ENCODE measurements at regions not wholly inside any gene's neighbourhood (a gene's known extent, or its start where the extent isn't known, plus 50 kb on each side); places are given as distances from the start of the nearest gene placed in this dataset.
"Not testable (repeated sequence)": the region's sequence is repeated elsewhere in the genome, so short reads cannot be mapped to it uniquely, and the experiment has no call there.

DNA sequence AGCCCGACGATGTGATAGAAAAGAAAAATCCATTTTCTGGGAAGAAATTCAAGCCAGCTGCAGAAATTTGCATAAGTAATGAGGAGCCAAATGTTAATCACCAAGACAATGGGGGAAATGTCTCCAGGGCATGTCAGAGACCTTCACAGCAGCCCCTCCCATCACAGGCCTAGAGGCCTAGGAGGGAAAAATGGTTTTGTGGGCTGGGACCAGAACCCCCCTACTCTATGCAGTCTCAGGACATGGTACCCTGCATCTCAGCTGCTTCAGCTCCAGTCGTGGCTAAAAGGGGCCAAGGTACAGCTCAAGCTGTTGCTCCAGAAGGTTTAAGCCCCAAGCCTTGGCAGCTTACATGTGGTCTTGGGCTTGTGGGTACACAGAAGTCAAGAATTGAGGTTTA, 155.5 kb upstream of the FOXQ1 start:
- not testable (repeated sequence) for DNase-seq (ENCODE audit: low spot score)

- no peak for DNase-seq (ENCODE audit: low spot score)
Measured at GRCh38 chr6:1153696-1154245, 158.1 kb upstream of the FOXQ1 start.

- DNase-seq (ENCODE audit: low spot score): no peak
Measured at GRCh38 chr6:1146500-1146899, 165.4 kb upstream of the FOXQ1 start.

GRCh38 chr6:1145768-1146218, 166.1 kb upstream of the FOXQ1 start:
- DNase-seq (ENCODE audit: low spot score): no peak

DNA sequence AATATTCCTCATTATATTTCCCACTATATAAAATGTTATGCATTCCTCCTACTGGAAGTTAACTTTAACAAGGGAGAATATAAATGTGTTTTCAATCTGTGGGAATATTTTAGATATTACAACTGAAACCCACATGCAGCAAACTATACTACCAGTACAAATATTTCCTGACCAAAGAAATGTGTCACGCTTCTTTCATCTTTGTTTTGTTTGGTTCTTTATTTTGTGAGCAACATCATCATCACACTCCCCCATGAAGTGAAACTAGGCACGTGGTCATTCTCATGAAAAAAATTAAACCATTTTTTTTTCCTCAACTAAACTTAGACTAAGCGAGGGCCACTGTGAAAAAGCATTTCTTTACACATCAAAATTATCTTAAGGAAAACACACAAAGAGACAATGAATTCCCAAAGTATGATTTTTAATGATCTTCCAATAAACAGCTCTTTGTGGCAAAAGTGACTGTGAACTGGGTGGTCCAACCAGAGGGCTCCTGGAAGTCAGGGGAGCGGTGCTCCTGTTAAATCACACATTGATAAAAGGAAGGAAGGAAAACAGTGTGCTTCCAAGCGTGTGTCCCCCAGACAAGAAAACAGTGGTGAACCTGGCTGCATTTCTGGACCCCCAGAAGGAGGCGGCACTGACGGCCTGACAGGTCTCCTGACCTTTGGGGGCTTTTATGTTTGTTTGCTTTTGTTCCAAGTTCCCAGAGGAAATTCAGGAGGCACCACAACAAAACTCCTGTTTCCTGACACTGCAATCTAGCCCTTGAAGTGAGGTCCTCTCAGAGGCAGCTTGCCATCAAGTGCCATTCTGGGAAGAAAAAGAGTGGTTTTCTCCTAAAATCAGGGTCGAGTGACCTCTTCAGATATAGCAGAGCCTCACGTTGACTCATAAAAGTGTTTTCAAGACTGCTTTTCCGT, 166.8 kb upstream of the FOXQ1 start:
- DNase-seq (ENCODE audit: low spot score): no peak

GRCh38 chr6:1143655-1144054, 168.2 kb upstream of the FOXQ1 start:
- DNase-seq (ENCODE audit: low spot score): no peak

- no peak for DNase-seq (ENCODE audit: low spot score)
Measured at GRCh38 chr6:1139155-1139890, 172.6 kb upstream of the FOXQ1 start.

DNA sequence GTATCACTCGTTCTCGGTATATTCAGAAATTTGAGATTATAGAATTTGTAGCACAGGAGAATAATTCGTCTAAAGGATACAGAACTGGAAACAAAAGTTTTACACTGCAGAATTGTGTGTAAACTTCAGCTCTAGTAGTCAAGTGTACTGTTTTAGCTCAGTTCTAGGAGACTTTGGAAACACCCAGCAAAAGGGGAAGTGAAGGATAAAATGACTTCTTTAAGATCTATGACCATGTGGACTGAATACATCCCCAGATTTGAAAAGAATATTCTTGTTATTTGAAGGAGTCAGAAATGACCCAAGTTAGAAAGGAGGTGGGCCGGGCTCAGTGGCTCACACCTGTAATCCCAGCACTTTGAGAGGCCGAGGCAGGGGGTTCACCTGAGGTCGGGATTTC, 174.0 kb upstream of the FOXQ1 start:
- DNase-seq (ENCODE audit: low spot score): no peak

- no peak for DNase-seq (ENCODE audit: low spot score)
Measured at GRCh38 chr6:1136827-1137226, 175.1 kb upstream of the FOXQ1 start.

GRCh38 chr6:1136415-1136774, 175.5 kb upstream of the FOXQ1 start:
- no peak for DNase-seq (ENCODE audit: low spot score)

DNA sequence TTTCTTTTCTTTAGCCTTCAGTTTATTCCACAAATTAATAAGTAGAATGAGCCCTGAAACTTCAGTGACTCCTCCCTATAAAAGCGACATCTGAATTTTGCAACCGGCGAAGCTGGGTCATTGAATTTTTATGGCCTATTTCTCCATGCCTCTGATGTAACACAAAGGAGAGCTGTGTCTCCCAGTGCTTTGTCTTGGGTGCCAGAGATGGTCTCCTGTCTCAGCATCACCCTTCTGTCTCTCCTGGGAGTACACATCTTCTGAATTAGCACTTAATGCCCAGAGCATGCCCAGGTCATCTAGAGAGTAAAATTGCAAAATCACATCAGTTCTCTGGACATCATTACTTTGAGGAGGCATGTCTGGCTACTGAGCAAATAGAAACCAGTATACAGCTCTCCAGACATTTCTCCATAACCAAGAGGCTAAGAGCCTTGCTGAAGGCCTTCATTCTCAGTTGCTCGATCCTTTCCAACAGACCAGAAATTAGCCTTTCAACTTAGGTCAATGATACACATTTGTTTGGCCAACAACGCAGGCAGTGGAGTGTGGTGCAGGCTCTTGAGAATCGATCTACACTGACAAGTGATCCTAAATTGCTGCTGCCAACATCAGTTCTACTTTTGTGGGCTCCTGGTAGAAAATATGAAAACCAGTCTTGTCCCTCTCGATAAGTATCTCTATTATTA, 176.0 kb upstream of the FOXQ1 start:
- DNase-seq (ENCODE audit: low spot score): no peak

- DNase-seq (ENCODE audit: low spot score): peak; percentile 51
Measured at GRCh38 chr6:1131285-1132079, 180.4 kb upstream of the FOXQ1 start.

DNA sequence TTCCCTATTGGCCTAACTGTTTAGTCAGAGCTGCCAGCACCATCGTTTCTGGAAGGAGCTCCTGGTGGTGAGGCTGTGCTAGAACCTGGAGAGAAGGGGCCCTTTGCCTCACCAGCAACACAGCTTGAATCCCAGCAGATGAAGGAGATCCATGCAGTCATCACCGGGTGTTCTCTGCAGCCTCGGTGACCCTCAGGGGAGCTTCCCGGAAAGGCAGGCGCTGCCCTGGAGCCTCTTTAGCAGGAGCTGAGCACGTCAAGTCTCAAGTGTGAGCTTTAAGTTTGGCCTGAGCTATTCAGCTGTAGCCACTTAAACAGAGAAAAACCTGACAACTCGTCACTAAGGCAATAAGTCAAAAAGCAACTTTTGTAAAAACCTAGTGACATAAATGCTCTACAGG, 181.2 kb upstream of the FOXQ1 start:
- no peak for DNase-seq (ENCODE audit: low spot score)

GRCh38 chr6:1129131-1129530, 182.8 kb upstream of the FOXQ1 start:
- DNase-seq (ENCODE audit: low spot score): no peak

DNA sequence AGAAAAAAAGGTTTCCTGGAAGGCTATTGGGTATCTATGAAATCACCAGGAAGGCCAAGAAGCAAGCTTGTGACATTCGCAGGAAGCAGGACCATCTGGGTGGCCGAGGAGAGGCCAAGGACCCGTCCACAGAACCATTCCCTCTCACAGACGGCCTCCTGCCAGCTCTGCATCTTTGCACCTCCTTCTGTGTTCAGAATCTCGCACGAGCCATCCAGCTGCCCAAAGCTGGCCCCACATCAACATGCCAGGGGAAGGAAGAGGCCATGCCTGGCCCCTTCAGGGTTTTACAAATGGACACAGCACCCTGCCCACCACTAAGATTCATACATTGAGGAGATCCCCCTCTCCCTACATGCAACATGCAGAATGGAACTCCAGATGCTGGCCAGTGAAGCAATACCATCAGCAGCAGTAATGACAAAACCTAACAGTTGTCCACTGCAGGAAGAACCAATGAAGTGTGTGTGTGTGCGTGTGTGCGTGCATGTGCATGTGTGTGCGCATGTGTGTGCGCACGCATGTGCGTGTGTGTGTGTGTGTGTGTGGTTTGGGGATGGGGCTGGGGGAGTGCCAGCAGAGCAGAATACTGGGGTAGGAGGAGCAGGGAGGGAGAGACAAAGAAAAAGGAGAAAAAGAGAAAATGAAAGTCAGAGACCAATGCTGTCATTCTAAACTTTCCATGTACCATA, 184.2 kb upstream of the FOXQ1 start:
- DNase-seq (ENCODE audit: low spot score): no peak

DNA sequence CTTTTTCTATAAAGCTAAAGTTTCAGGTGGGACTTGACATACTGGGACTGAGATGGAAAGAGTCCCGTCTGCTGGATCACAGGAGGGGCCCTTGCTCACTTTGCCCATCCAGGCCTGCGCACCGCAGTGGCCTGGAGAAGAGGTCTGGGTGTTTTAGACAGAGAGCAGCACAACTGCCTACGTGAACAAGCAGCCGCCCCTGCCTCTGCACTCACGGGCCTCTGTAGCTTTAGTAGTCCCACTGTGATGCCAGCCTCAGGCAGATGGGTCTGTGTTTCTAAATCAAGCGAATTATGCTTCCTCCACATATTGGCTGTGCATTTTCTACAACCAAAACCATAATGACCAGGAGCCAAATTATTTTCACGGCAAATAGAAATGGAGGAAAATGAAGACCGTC, 184.8 kb upstream of the FOXQ1 start:
- DNase-seq (ENCODE audit: low spot score): no peak

DNA sequence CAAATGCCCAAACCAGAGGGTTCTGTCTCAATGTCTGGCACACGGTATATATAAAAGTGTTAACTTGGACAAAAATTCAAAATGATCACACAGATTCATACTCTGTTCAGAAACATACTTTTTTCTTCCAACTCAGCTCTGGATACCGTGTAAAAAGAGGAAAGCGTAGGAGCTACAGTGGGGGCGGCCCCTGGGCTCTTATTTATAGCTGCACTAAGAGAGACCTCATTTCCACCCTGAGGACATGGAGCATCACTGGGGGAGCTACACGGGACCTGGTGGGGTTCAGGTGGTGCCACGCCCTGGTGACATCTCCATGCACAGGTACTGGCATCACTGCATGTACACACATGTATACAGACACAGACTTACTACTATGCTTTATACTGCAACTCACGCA, 185.9 kb upstream of the FOXQ1 start:
- DNase-seq (ENCODE audit: low spot score): no peak

DNA sequence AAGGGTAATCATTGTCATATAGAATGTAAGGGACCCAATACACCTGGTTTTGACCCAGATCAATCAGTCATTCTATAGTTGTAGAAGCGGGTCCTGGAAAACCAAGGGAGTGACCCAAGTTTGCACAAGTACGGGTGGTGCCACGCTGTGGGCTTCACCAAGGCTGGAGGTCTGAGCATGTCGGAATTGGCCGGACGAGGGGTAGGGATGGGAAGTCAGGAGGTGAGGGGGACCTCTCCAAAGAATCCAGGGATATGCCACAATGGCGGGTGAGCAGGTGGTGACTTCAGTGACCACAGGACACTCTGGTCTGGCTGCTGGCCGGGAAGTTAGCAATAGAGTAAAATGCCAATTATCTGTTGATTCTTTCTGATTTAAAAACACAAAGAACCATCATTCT, 186.6 kb upstream of the FOXQ1 start:
- no peak for DNase-seq (ENCODE audit: low spot score)

GRCh38 chr6:1124885-1125284, 187.0 kb upstream of the FOXQ1 start:
- DNase-seq (ENCODE audit: low spot score): no peak

All from ureter (tissue), 1 donor.